Liver (tissue), 8 donors: ENCODE measurements at regions not wholly inside any gene's neighbourhood (a gene's known extent, or its start where the extent isn't known, plus 50 kb on each side); places are given as distances from the start of the nearest gene placed in this dataset.

ENCODE experiments used
- DNase-seq: peaks from one replicate; pipeline ENCODE4 v3.0.0-alpha.2; 2017; ENCODE audit warnings: low spot score
- H3K27ac ChIP-seq, 2 donors: one replicate each; pipeline ENCODE4 v1.7.0; 2013; ENCODE audit warnings: inconsistent platforms in 2 of 2, low read length in 2 of 2, control low read depth in 1 of 2, low read depth in 1 of 2, mild to moderate bottlenecking in 1 of 2
- H3K27me3 ChIP-seq, 4 donors: one replicate each; pipeline versions ENCODE4 v1.6.1 to v1.7.0; 2013; ENCODE audit warnings: low read length in 3 of 4, inconsistent platforms in 1 of 4, mild to moderate bottlenecking in 1 of 4, moderate library complexity in 1 of 4; ENCODE audit not compliant: control insufficient read depth in 4 of 4, insufficient read depth in 4 of 4
- H3K36me3 ChIP-seq, 4 donors: one replicate each; pipeline versions ENCODE4 v1.6.1 to v1.7.0; 2013; ENCODE audit warnings: low read length in 3 of 4, mild to moderate bottlenecking in 3 of 4, low read depth in 1 of 4, moderate library complexity in 1 of 4; ENCODE audit not compliant: control insufficient read depth in 4 of 4, insufficient read depth in 3 of 4
- H3K4me1 ChIP-seq, 4 donors: one replicate each; pipeline versions ENCODE4 v1.6.1 to v1.7.0; 2013; ENCODE audit warnings: low read length in 3 of 4, mild to moderate bottlenecking in 3 of 4, moderate library complexity in 1 of 4; ENCODE audit not compliant: control insufficient read depth in 4 of 4, insufficient read depth in 4 of 4
- H3K4me3 ChIP-seq, 3 donors: one replicate each; pipeline versions ENCODE4 v1.6.1 to v1.7.0; 2013; ENCODE audit warnings: low read length in 3 of 3, control low read depth in 1 of 3, low read depth in 1 of 3, mild to moderate bottlenecking in 1 of 3
- H3K9ac ChIP-seq, 2 donors: one replicate each; pipeline ENCODE4 v1.7.0; 2013; ENCODE audit warnings: low read length in 2 of 2, mild to moderate bottlenecking in 2 of 2, moderate library complexity in 2 of 2, control low read depth in 1 of 2, low read depth in 1 of 2
- H3K9me3 ChIP-seq, 4 donors: one replicate each; pipeline versions ENCODE4 v1.6.1 to v1.7.0; 2013; ENCODE audit warnings: low read length in 3 of 4; ENCODE audit not compliant: control insufficient read depth in 4 of 4
- EGR1 ChIP-seq, 2 donors: IDR thresholded peaks; 2 replicates each; pipeline ENCODE4 v1.6.1; 2016 to 2018; ENCODE audit warnings: antibody characterized with exemption in 2 of 2, low read depth in 2 of 2
- FOXA1 ChIP-seq: IDR thresholded peaks from 2 replicates; pipeline ENCODE4 v1.6.1; 2016; ENCODE audit warnings: antibody characterized with exemption
- FOXA2 ChIP-seq: IDR thresholded peaks from 2 replicates; pipeline ENCODE4 v1.6.1; 2016; ENCODE audit warnings: antibody characterized with exemption
- GABPA ChIP-seq, 2 donors: IDR thresholded peaks in 1 of 2; conservative IDR thresholded peaks in 1 of 2; 2 replicates each; pipeline ENCODE4 v1.6.1; 2016; ENCODE audit warnings: antibody characterized with exemption in 2 of 2, mild to moderate bottlenecking in 1 of 2, moderate library complexity in 1 of 2
- HNF4A ChIP-seq, 2 donors: conservative IDR thresholded peaks; 2 replicates each; pipeline ENCODE4 v1.6.1; 2016; ENCODE audit warnings: antibody characterized with exemption in 2 of 2, mild to moderate bottlenecking in 2 of 2
- HNF4G ChIP-seq: IDR thresholded peaks from 2 replicates; pipeline ENCODE4 v1.6.1; 2016; ENCODE audit warnings: antibody characterized with exemption
- JUND ChIP-seq, 2 donors: IDR thresholded peaks; 2 replicates each; pipeline ENCODE4 v1.6.1; 2016; ENCODE audit warnings: antibody characterized with exemption in 2 of 2
- NR2F2 ChIP-seq: IDR thresholded peaks from 2 replicates; pipeline ENCODE4 v1.6.1; 2016; ENCODE audit warnings: antibody characterized with exemption
- RXRA ChIP-seq, 2 donors: IDR thresholded peaks; 2 replicates each; pipeline ENCODE4 v1.6.1; 2017 to 2018; ENCODE audit warnings: antibody characterized with exemption in 2 of 2, mild to moderate bottlenecking in 1 of 2
- SP1 ChIP-seq: IDR thresholded peaks from 2 replicates; pipeline ENCODE4 v1.6.1; 2018; ENCODE audit warnings: antibody characterized with exemption, mild to moderate bottlenecking
- TAF1 ChIP-seq: conservative IDR thresholded peaks from 2 replicates; pipeline ENCODE4 v1.6.1; 2016; ENCODE audit warnings: antibody characterized with exemption, mild to moderate bottlenecking
- YY1 ChIP-seq: IDR thresholded peaks from 2 replicates; pipeline ENCODE4 v1.6.1; 2016; ENCODE audit warnings: antibody characterized with exemption, mild to moderate bottlenecking
- WGBS: extraction: QIAGEN DNeasy Blood & Tissue Kit; methylation state at CpG from one replicate; pipeline ENCODE4 v1.1.7; 2013; 5-methylcytosine and 5-hydroxymethylcytosine counted together
- TF ChIP-seq, protein P1 (sequence below): IDR thresholded peaks from 2 replicates; pipeline ENCODE4 v1.6.1; 2016; ENCODE audit warnings: antibody characterized with exemption
- TF ChIP-seq, protein P2 (sequence below): fragments of 150-350 bp; IDR thresholded peaks from 2 replicates; pipeline ENCODE4 v1.5.1; 2017; ENCODE audit warnings: improper control_type of control experiment, low read depth, low read length; ENCODE audit not compliant: missing input control
- donor health status: healthy.
- donor health status: healthy.
- donor health status: healthy.
- donor health status: healthy.
- donor health status: healthy.

DNA sequence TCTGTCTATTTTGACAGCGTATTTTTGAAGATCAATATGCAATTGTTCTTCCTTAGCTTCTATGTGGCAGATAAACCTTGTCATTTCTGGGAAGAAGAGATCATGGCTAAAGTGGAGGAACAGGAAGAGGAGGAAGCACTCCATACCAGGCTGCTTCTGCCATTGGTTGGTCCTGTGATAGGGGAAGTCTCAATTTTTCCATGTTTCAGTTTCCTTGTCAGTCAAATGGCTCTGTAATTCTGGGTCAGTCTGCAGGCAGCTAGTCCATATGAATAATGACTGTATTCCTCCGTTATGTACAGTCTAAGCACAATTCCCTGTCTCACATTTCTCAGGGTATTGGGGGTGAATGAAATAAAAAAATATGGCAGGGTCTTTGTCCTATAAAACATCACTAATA, 277.6 kb upstream of the CXCR4 start:
- Histone ChIP-seq H3K4me1 (no peaks in the 10 kb centered on the region), H3K9me3 (no peaks in the 10 kb centered on the region), H3K9ac (no peak overlapping the region), H3K27me3 (peaks cover 0 to 6% (median 0%) of the 10 kb centered on the region in 4 donors), H3K36me3 (no peaks in the 10 kb centered on the region), H3K4me3 (no peak overlapping the region), H3K27ac (no peak overlapping the region)
- TF ChIP-seq NR2F2: no peak
- no peak for TF ChIP-seq FOXA1
- TF ChIP-seq, protein P1, sequence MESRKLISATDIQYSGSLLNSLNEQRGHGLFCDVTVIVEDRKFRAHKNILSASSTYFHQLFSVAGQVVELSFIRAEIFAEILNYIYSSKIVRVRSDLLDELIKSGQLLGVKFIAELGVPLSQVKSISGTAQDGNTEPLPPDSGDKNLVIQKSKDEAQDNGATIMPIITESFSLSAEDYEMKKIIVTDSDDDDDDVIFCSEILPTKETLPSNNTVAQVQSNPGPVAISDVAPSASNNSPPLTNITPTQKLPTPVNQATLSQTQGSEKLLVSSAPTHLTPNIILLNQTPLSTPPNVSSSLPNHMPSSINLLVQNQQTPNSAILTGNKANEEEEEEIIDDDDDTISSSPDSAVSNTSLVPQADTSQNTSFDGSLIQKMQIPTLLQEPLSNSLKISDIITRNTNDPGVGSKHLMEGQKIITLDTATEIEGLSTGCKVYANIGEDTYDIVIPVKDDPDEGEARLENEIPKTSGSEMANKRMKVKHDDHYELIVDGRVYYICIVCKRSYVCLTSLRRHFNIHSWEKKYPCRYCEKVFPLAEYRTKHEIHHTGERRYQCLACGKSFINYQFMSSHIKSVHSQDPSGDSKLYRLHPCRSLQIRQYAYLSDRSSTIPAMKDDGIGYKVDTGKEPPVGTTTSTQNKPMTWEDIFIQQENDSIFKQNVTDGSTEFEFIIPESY: no peak
- no peak for TF ChIP-seq HNF4G
- TF ChIP-seq YY1: no peak
- no peak for TF ChIP-seq FOXA2
- TF ChIP-seq, protein P2, sequence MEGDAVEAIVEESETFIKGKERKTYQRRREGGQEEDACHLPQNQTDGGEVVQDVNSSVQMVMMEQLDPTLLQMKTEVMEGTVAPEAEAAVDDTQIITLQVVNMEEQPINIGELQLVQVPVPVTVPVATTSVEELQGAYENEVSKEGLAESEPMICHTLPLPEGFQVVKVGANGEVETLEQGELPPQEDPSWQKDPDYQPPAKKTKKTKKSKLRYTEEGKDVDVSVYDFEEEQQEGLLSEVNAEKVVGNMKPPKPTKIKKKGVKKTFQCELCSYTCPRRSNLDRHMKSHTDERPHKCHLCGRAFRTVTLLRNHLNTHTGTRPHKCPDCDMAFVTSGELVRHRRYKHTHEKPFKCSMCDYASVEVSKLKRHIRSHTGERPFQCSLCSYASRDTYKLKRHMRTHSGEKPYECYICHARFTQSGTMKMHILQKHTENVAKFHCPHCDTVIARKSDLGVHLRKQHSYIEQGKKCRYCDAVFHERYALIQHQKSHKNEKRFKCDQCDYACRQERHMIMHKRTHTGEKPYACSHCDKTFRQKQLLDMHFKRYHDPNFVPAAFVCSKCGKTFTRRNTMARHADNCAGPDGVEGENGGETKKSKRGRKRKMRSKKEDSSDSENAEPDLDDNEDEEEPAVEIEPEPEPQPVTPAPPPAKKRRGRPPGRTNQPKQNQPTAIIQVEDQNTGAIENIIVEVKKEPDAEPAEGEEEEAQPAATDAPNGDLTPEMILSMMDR: no peak
- no peak for TF ChIP-seq RXRA (IDR thresholded peaks at IDR 0.05)
- no peak for TF ChIP-seq GABPA (IDR thresholded peaks at IDR 0.05 in 1 of 2, conservative IDR thresholded peaks at IDR 0.05 in 1 of 2)
- TF ChIP-seq EGR1 (IDR thresholded peaks at IDR 0.05; ENCODE audit: low read depth in 2 of 2): no peak
- DNase-seq: no peak
- WGBS: 84% methylated on average over 2 of the region's 2 CpGs

DNA sequence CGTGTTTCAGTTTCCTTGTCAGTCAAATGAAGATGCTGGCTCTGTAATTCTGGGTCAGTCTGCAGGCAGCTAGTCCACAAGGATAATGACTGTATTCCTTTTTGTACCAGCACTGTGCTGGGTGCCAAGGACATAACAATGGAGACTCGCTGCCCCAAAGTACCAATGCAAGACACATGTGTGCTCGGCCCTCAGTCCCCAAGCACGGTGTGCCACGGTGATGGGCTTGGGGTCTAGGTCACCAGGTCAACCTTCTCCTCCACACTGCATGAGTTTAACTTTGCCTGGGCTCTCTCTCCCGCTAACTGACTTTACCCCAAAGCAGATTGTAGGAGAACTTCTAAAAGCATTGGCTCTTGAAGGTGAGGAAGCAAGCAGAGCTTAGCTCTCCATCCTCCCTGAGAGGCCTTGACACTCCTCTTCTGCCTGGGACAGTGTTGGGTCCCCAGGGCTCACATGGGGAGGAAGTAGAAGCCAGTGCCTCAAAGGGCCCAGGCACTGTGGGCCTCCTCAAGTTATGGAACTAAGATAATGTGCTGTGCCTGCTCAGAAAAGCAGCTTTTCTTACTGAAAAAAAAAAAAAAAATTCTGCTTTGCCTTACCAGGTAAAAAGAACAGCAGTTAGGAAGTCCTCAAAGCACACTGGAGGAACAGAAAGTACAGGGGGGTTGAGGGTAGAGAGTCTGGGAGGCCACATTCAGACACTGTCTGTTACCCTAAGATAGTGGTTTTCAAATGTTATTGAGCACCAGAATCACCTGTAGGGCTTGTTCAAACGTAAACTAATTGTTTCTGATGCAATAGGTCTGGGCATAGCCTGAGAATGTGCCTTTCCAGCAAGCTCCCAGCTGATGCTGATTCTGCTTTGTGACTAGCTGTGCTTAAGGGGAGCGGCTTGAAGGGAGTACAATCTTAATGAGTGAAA, 276.4 kb upstream of the CXCR4 start:
- H3K4me1 ChIP-seq: no peaks in the 10 kb centered on the region
- H3K9me3 ChIP-seq: no peaks in the 10 kb centered on the region
- H3K4me3 ChIP-seq: no peak overlapping the region
- TF ChIP-seq HNF4A (conservative IDR thresholded peaks at IDR 0.05) (no peak), SP1 (no peak), HNF4G (no peak), TAF1 (no peak), JUND (IDR thresholded peaks at IDR 0.05) (no peak), EGR1 (IDR thresholded peaks at IDR 0.05; ENCODE audit: low read depth in 2 of 2) (no peak), GABPA (IDR thresholded peaks at IDR 0.05 in 1 of 2, conservative IDR thresholded peaks at IDR 0.05 in 1 of 2) (no peak), YY1 (no peak)
- TF ChIP-seq, protein P2: no peak
- no peak overlapping the region for H3K9ac ChIP-seq
- no peaks in the 10 kb centered on the region for H3K36me3 ChIP-seq
- no peaks in the 10 kb centered on the region for H3K27me3 ChIP-seq
- WGBS: 82% methylated on average over 8 of the region's 8 CpGs
- H3K27ac ChIP-seq: no peak overlapping the region
- no peak for DNase-seq
